Prostate gland (tissue), 2 donors: ENCODE measurements at regions not wholly inside any gene's neighbourhood (a gene's known extent, or its start where the extent isn't known, plus 50 kb on each side); places are given as distances from the start of the nearest gene placed in this dataset.

Experiments used
- POLR2A ChIP-seq: fragments of 450-650 bp; IDR thresholded peaks from one replicate; pipeline ENCODE4 v1.6.1; 2016; ENCODE audit warnings: antibody characterized with exemption, mild to moderate bottlenecking
- POLR2AphosphoS5 ChIP-seq: sonication (generic); formaldehyde crosslinking; IDR thresholded peaks from one replicate; pipeline ENCODE4 v1.6.1; 2017; ENCODE audit warnings: antibody characterized with exemption
- TF ChIP-seq, protein P1 (sequence below), 4 experiments: fragments of 200-600 bp in 2 of 4; fragments of 450-650 bp in 2 of 4; sonication (generic) in 2 of 4; IDR thresholded peaks; 1 replicate in 3 of 4; 2 replicates in 1 of 4; pipeline ENCODE4 v1.5.1; 2016 to 2019; ENCODE audit warnings: antibody characterized with exemption in 4 of 4, mild to moderate bottlenecking in 2 of 4, moderate library complexity in 2 of 4

DNA sequence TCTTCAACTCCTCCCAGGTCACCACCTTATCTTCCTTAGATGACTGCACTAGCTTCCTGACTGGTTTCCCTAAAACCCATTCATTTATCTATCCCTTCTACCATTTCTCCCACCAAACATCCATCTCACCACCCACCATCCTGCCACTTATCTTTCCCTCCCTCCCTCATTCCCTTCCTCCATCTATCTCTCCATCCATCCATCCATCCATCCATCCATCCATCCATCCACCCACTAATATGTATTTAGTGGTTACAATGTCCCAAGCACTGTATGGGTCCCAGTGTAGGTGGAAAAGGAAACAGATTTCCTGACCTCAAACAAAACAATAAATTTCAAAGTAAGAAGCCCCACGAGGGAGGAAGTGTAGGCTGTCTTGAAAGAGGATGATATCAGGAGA is 59.3 kb upstream of the APCDD1L start:
- TF ChIP-seq, protein P1, sequence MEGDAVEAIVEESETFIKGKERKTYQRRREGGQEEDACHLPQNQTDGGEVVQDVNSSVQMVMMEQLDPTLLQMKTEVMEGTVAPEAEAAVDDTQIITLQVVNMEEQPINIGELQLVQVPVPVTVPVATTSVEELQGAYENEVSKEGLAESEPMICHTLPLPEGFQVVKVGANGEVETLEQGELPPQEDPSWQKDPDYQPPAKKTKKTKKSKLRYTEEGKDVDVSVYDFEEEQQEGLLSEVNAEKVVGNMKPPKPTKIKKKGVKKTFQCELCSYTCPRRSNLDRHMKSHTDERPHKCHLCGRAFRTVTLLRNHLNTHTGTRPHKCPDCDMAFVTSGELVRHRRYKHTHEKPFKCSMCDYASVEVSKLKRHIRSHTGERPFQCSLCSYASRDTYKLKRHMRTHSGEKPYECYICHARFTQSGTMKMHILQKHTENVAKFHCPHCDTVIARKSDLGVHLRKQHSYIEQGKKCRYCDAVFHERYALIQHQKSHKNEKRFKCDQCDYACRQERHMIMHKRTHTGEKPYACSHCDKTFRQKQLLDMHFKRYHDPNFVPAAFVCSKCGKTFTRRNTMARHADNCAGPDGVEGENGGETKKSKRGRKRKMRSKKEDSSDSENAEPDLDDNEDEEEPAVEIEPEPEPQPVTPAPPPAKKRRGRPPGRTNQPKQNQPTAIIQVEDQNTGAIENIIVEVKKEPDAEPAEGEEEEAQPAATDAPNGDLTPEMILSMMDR (IDR thresholded peaks at IDR 0.05), result no peak
- TF ChIP-seq POLR2A (no peak), POLR2AphosphoS5 (no peak)
